Naive thymus-derived CD4-positive, alpha-beta T cell (primary cell): ENCODE measurements at regions not wholly inside any gene's neighbourhood (a gene's known extent, or its start where the extent isn't known, plus 50 kb on each side); places are given as distances from the start of the nearest gene placed in this dataset.

ENCODE experiments used
- ATAC-seq: fragments of 150-1000 bp; cut with Tn5 transposase; 2 replicates; pipeline ENCODE4 v1.10.0; 2021; ENCODE audit warnings: mild to moderate bottlenecking, moderate library complexity
- CTCF ChIA-PET: fragments of 350-600 bp; sonication (Branson Sonifier 250); formaldehyde crosslinking; loops from one replicate; lab custom pipeline; 2021; ENCODE audit warnings: antibody characterized with exemption; lab: Charles Lee
- POLR2A ChIA-PET: fragments of 350-600 bp; sonication (Branson Sonifier 250); formaldehyde crosslinking; loops from one replicate; lab custom pipeline; 2021; ENCODE audit warnings: antibody characterized with exemption, inconsistent platforms; lab: Charles Lee
- DNase-seq, 9 donors: peaks; one replicate each; pipeline versions ENCODE4 v3.0.0 to v3.0.0-alpha.2; 2020 to 2022; ENCODE audit warnings: mixed read lengths in 1 of 9
- H3K27ac ChIP-seq: one replicate; pipeline ENCODE4 v1.7.0; 2013; ENCODE audit warnings: mild to moderate bottlenecking, low read depth, low read length, moderate library complexity
- H3K27me3 ChIP-seq, 2 donors: one replicate each; pipeline ENCODE4 v1.7.0; 2013; ENCODE audit warnings: low read length in 2 of 2, mild to moderate bottlenecking in 2 of 2, moderate library complexity in 2 of 2; ENCODE audit not compliant: control insufficient read depth in 2 of 2, insufficient read depth in 2 of 2
- H3K36me3 ChIP-seq, 3 experiments: 1 replicate in 2 of 3; 2 replicates in 1 of 3; pipeline ENCODE4 v1.7.0; 2013; ENCODE audit warnings: low read length in 3 of 3, mild to moderate bottlenecking in 3 of 3, moderate library complexity in 1 of 3; ENCODE audit not compliant: insufficient read depth in 3 of 3, control insufficient read depth in 2 of 3
- H3K4me1 ChIP-seq, 2 donors: one replicate each; pipeline ENCODE4 v1.7.0; 2013; ENCODE audit warnings: low read length in 2 of 2, mild to moderate bottlenecking in 2 of 2, moderate library complexity in 1 of 2; ENCODE audit not compliant: control insufficient read depth in 2 of 2, insufficient read depth in 2 of 2
- H3K4me3 ChIP-seq: 2 replicates; pipeline ENCODE4 v1.7.0; 2013; ENCODE audit warnings: mild to moderate bottlenecking, low read length
- H3K9me3 ChIP-seq, 3 experiments: 1 replicate in 2 of 3; 2 replicates in 1 of 3; pipeline ENCODE4 v1.7.0; 2013; ENCODE audit warnings: low read length in 3 of 3; ENCODE audit not compliant: control insufficient read depth in 2 of 3
- H3K27ac Mint-ChIP-seq, 9 donors: one replicate each; pipeline ENCODE4 v1.8.0; 2020 to 2022; ENCODE audit warnings: mixed read lengths in 9 of 9, mild to moderate bottlenecking in 8 of 9, moderate library complexity in 5 of 9, inconsistent platforms in 2 of 9
- H3K27me3 Mint-ChIP-seq, 5 donors: one replicate each; pipeline ENCODE4 v1.8.0; 2021 to 2022; ENCODE audit warnings: mixed read lengths in 5 of 5, mild to moderate bottlenecking in 1 of 5
- H3K36me3 Mint-ChIP-seq, 5 donors: one replicate each; pipeline ENCODE4 v1.8.0; 2020 to 2022; ENCODE audit warnings: mixed read lengths in 5 of 5, mild to moderate bottlenecking in 3 of 5, inconsistent platforms in 1 of 5
- H3K4me1 Mint-ChIP-seq, 7 donors: one replicate each; pipeline ENCODE4 v1.8.0; 2020 to 2022; ENCODE audit warnings: mixed read lengths in 7 of 7, mild to moderate bottlenecking in 3 of 7, inconsistent platforms in 1 of 7
- H3K4me3 Mint-ChIP-seq, 10 donors: one replicate each; pipeline ENCODE4 v1.8.0; 2020 to 2022; ENCODE audit warnings: mild to moderate bottlenecking in 10 of 10, mixed read lengths in 10 of 10, moderate library complexity in 6 of 10, inconsistent platforms in 2 of 10
- H3K9me3 Mint-ChIP-seq, 11 donors: one replicate each; pipeline ENCODE4 v1.8.0; 2020 to 2022; ENCODE audit warnings: mixed read lengths in 11 of 11, mild to moderate bottlenecking in 4 of 11, inconsistent platforms in 1 of 11, moderate library complexity in 1 of 11
- intact Hi-C, 2 donors: fragments of 100-400 bp; cut with micrococcal nuclease; formaldehyde crosslinking; loops; one replicate each; pipeline ENCODE4 v1.15.1; 2023

GRCh38 chr5:116658141-116658540, 83.5 kb upstream of the SEMA6A start:
- Histone ChIP-seq H3K36me3 (no peaks in the 10 kb centered on the region), H3K9me3 (no peaks in the 10 kb centered on the region), H3K4me3 (no peak overlapping the region), H3K4me1 (no peaks in the 10 kb centered on the region), H3K27me3 (no peaks in the 10 kb centered on the region), H3K27ac (no peak overlapping the region)
- CTCF ChIA-PET, result no interaction called here
- ATAC-seq (no peak), DNase-seq (no peak)
- H3K27me3 Mint-ChIP-seq, result peaks cover 0 to 21% (median 7%) of the 10 kb centered on the region in 5 donors
- no peaks in the 10 kb centered on the region for H3K36me3 Mint-ChIP-seq
- intact Hi-C loops, result no loop called here
- POLR2A ChIA-PET, result no interaction called here
- H3K4me1 Mint-ChIP-seq, result no peaks in the 10 kb centered on the region
- H3K9me3 Mint-ChIP-seq, result peaks cover 0 to 10% (median 3%) of the 10 kb centered on the region in 11 donors
- H3K27ac Mint-ChIP-seq, result no peak overlapping the region
- no peak overlapping the region for H3K4me3 Mint-ChIP-seq

DNA sequence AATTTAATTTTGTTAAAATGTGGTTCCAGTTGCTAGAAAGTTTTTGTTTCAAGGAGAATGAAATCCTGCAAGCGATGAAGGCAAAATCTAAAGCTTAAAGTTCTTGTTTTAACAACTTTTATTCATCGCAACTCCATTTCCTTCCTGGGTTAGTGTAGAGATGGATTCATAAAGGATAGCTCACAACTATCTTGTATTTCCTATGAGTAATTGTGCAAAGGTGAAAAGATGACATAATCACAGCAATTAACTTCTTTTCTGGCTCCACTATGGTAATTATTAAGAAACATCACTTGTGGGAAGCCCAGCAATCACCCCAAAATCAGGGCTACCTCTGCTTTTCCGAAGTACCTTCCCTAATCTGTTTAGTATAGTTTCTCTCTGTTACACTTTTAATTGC, 80.8 kb upstream of the SEMA6A start:
- ATAC-seq, result no peak
- Histone ChIP-seq H3K36me3 (no peaks in the 10 kb centered on the region), H3K27ac (no peak overlapping the region), H3K4me1 (no peaks in the 10 kb centered on the region), H3K9me3 (no peaks in the 10 kb centered on the region), H3K4me3 (no peak overlapping the region), H3K27me3 (no peaks in the 10 kb centered on the region)
- peaks cover 0 to 16% (median 8%) of the 10 kb centered on the region in 5 donors for H3K27me3 Mint-ChIP-seq
- no peak overlapping the region for H3K4me3 Mint-ChIP-seq
- H3K4me1 Mint-ChIP-seq, result no peaks in the 10 kb centered on the region
- no peaks in the 10 kb centered on the region for H3K36me3 Mint-ChIP-seq
- no peak for DNase-seq
- intact Hi-C loops, result no loop called here
- peaks cover 0 to 2% (median 0%) of the 10 kb centered on the region in 11 donors for H3K9me3 Mint-ChIP-seq
- POLR2A ChIA-PET, result no interaction called here
- no peak overlapping the region for H3K27ac Mint-ChIP-seq
- CTCF ChIA-PET, result no interaction called here

GRCh38 chr5:116654925-116655324, 80.3 kb upstream of the SEMA6A start:
- POLR2A ChIA-PET, result no interaction called here
- no peaks in the 10 kb centered on the region for H3K4me1 Mint-ChIP-seq
- H3K27me3 Mint-ChIP-seq, result peaks cover 0 to 16% (median 8%) of the 10 kb centered on the region in 5 donors
- DNase-seq (no peak), ATAC-seq (no peak)
- CTCF ChIA-PET, result no interaction called here
- peaks cover 0 to 2% (median 0%) of the 10 kb centered on the region in 11 donors for H3K9me3 Mint-ChIP-seq
- Histone ChIP-seq H3K4me1 (no peaks in the 10 kb centered on the region), H3K36me3 (no peaks in the 10 kb centered on the region), H3K27ac (no peak overlapping the region), H3K9me3 (no peaks in the 10 kb centered on the region), H3K27me3 (no peaks in the 10 kb centered on the region), H3K4me3 (no peak overlapping the region)
- intact Hi-C loops, result no loop called here
- H3K36me3 Mint-ChIP-seq, result no peaks in the 10 kb centered on the region
- no peak overlapping the region for H3K4me3 Mint-ChIP-seq
- H3K27ac Mint-ChIP-seq, result no peak overlapping the region

DNA sequence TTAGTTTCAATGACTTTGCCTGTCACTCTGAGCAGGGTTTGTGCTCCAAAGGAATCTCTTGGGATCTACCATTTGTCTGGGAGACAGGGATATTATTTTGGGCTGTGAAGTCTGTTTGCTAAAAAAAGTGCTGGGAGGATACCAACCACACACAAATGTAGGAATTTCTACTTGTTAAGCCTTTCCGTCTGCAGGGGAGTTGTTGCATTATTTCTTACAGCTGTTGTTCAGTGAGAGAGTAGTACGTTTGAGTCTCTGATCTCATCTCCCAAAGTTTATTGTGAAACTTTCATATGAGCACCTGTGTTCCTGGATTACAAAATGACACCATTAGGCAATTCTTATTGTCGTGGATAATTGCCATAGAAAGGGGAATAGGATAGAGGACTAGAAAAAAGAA, 78.3 kb upstream of the SEMA6A start:
- Mint-ChIP-seq H3K27me3 (peaks cover 0 to 16% (median 8%) of the 10 kb centered on the region in 5 donors), H3K36me3 (no peaks in the 10 kb centered on the region), H3K4me1 (no peaks in the 10 kb centered on the region)

GRCh38 chr5:116652196-116652729, 77.6 kb upstream of the SEMA6A start:
- ChIA-PET POLR2A (no interaction called here), CTCF (no interaction called here)
- H3K27me3 Mint-ChIP-seq, result peaks cover 0 to 16% (median 8%) of the 10 kb centered on the region in 5 donors
- no peak overlapping the region for H3K4me3 Mint-ChIP-seq
- DNase-seq, result no peak
- H3K36me3 Mint-ChIP-seq, result no peaks in the 10 kb centered on the region
- Histone ChIP-seq H3K4me1 (no peaks in the 10 kb centered on the region), H3K36me3 (no peaks in the 10 kb centered on the region), H3K9me3 (no peaks in the 10 kb centered on the region), H3K27ac (no peak overlapping the region), H3K27me3 (no peaks in the 10 kb centered on the region), H3K4me3 (no peak overlapping the region)
- no peaks in the 10 kb centered on the region for H3K4me1 Mint-ChIP-seq
- intact Hi-C loops, result no loop called here
- peaks cover 0 to 2% (median 0%) of the 10 kb centered on the region in 11 donors for H3K9me3 Mint-ChIP-seq
- H3K27ac Mint-ChIP-seq, result no peak overlapping the region
- no peak for ATAC-seq

More for the DNA sequence above, 78.3 kb upstream of the SEMA6A start:
- no peak overlapping the region for H3K4me3 ChIP-seq
- no peak for ATAC-seq
- ChIA-PET CTCF (no interaction called here), POLR2A (no interaction called here)
- no peaks in the 10 kb centered on the region for H3K27me3 ChIP-seq
- intact Hi-C loops, result no loop called here
- no peak overlapping the region for H3K27ac Mint-ChIP-seq
- no peak for DNase-seq
- peaks cover 0 to 2% (median 0%) of the 10 kb centered on the region in 11 donors for H3K9me3 Mint-ChIP-seq
- H3K36me3 ChIP-seq, result no peaks in the 10 kb centered on the region
- no peaks in the 10 kb centered on the region for H3K9me3 ChIP-seq
- no peak overlapping the region for H3K4me3 Mint-ChIP-seq
- no peak overlapping the region for H3K27ac ChIP-seq
- H3K4me1 ChIP-seq, result no peaks in the 10 kb centered on the region

- no peaks in the 10 kb centered on the region for H3K4me1 ChIP-seq
- no peak overlapping the region for H3K4me3 ChIP-seq
- peaks cover 0 to 2% (median 0%) of the 10 kb centered on the region in 11 donors for H3K9me3 Mint-ChIP-seq
- CTCF ChIA-PET, result no interaction called here
- no peaks in the 10 kb centered on the region for H3K36me3 ChIP-seq
- POLR2A ChIA-PET, result no interaction called here
- DNase-seq, result no peak
- no peaks in the 10 kb centered on the region for H3K9me3 ChIP-seq
- H3K27me3 ChIP-seq, result no peaks in the 10 kb centered on the region
- H3K27me3 Mint-ChIP-seq, result peaks cover 0 to 11% (median 5%) of the 10 kb centered on the region in 5 donors
- no peak for ATAC-seq
- no peaks in the 10 kb centered on the region for H3K36me3 Mint-ChIP-seq
- no peak overlapping the region for H3K27ac Mint-ChIP-seq
- H3K4me1 Mint-ChIP-seq, result no peaks in the 10 kb centered on the region
- no peak overlapping the region for H3K27ac ChIP-seq
- H3K4me3 Mint-ChIP-seq, result no peak overlapping the region
- intact Hi-C loops, result no loop called here
These were observed 77.0 kb upstream of the SEMA6A start for GRCh38 chr5:116651653-116652052.

GRCh38 chr5:116650964-116651363, 76.3 kb upstream of the SEMA6A start:
- no peak overlapping the region for H3K4me3 ChIP-seq
- H3K36me3 Mint-ChIP-seq, result no peaks in the 10 kb centered on the region
- H3K27me3 Mint-ChIP-seq, result peaks cover 0 to 8% (median 5%) of the 10 kb centered on the region in 5 donors
- no peaks in the 10 kb centered on the region for H3K9me3 ChIP-seq
- no peaks in the 10 kb centered on the region for H3K4me1 ChIP-seq
- H3K4me1 Mint-ChIP-seq, result no peaks in the 10 kb centered on the region
- H3K27ac Mint-ChIP-seq, result no peak overlapping the region
- no peak overlapping the region for H3K27ac ChIP-seq
- intact Hi-C loops, result no loop called here
- ChIA-PET CTCF (no interaction called here), POLR2A (no interaction called here)
- no peaks in the 10 kb centered on the region for H3K36me3 ChIP-seq
- no peak overlapping the region for H3K4me3 Mint-ChIP-seq
- no peak for DNase-seq
- peaks cover 0 to 2% (median 0%) of the 10 kb centered on the region in 11 donors for H3K9me3 Mint-ChIP-seq
- no peaks in the 10 kb centered on the region for H3K27me3 ChIP-seq
- ATAC-seq, result no peak
